ENCODE measurements at regions not wholly inside any gene's neighbourhood (a gene's known extent, or its start where the extent isn't known, plus 50 kb on each side); places are given as distances from the start of the nearest gene placed in this dataset.

GRCh38 chr1:230519246-230519645 lies 93.1 kb upstream of the PGBD5 start:
- Histone ChIP-seq H3K4me2 (ENCODE audit: low read depth, low read length) (no peak overlapping the region), H3K56ac (ENCODE audit: extremely low read depth, insufficient read depth, low read length) (no peak overlapping the region), H3K79me1 (ENCODE audit: low read depth in 1 of 2, low read length in 2 of 2) (no peaks in the 10 kb centered on the region), H3K36me3 (ENCODE audit: control insufficient read depth, insufficient read depth, low read length) (no peaks in the 10 kb centered on the region), H4K5ac (ENCODE audit: low read depth, low read length) (no peak overlapping the region), H3K4me1 (ENCODE audit: control insufficient read depth, insufficient read depth, low read length) (no peaks in the 10 kb centered on the region), H2BK120ac (ENCODE audit: low read depth, low read length) (no peak overlapping the region), H3K27me3 (ENCODE audit: control insufficient read depth, insufficient read depth, low read length) (no peaks in the 10 kb centered on the region; the same call in 1 of the 2 replicates), H3K4me3 (ENCODE audit: insufficient read depth, low read depth, low read length) (no peak overlapping the region), H3K9me3 (ENCODE audit: control insufficient read depth, insufficient read depth, low read length) (peaks cover 2% of the 10 kb centered on the region; the same call in 1 of the 2 replicates), H3K23ac (ENCODE audit: low read depth, low read length) (no peak overlapping the region), H3K9me1 (ENCODE audit: insufficient read depth, low read length) (no peaks in the 10 kb centered on the region), H3K14ac (replicated peaks; ENCODE audit: low read depth, low read length) (no peak overlapping the region), H3K4ac (ENCODE audit: low read depth, low read length) (no peak overlapping the region), H2BK20ac (ENCODE audit: low read depth, low read length) (no peak overlapping the region), H4K8ac (ENCODE audit: low read depth in 2 of 2, low read length in 2 of 2) (no peak overlapping the region), H2AK5ac (ENCODE audit: low read depth, low read length) (no peak overlapping the region), H2AFZ (replicated peaks; ENCODE audit: low read length, poor library complexity) (no peak overlapping the region), H4K20me1 (ENCODE audit: insufficient read depth, low read length) (no peaks in the 10 kb centered on the region), H3K9ac (ENCODE audit: low read depth, low read length) (no peak overlapping the region), H3K18ac (ENCODE audit: low read depth, low read length) (no peak overlapping the region), H2BK5ac (ENCODE audit: low read depth, low read length, poor library complexity, severe bottlenecking) (no peak overlapping the region), H4K91ac (ENCODE audit: insufficient read depth, low read depth, low read length) (no peak overlapping the region), H2BK15ac (ENCODE audit: low read depth, low read length) (no peak overlapping the region), H2AK9ac (replicated peaks; ENCODE audit: low read depth, low read length, poor library complexity) (no peak overlapping the region), H3K27ac (ENCODE audit: insufficient read depth, low read length) (no peak overlapping the region)
- in situ Hi-C loops (cut with MboI; ENCODE audit: low sequenced_read_pairs) (no loop called here), intact Hi-C loops (cut with micrococcal nuclease) (no loop called here), dilution Hi-C loops (cut with HindIII; ENCODE audit: low sequenced_read_pairs, unreplicated experiment) (no loop called here)
- CTCF ChIA-PET, result no interaction called here
- no CpG with 5 or more reads among the region's 2 CpGs for WGBS, 2 experiments (ENCODE audit: extremely low coverage in 2 of 2, insufficient read length in 1 of 2)
- no peak for DNase-seq
- TF ChIP-seq NFE2L2 (IDR thresholded peaks at IDR 0.05; ENCODE audit: low read depth, low read length) (no peak), BHLHE40 (IDR thresholded peaks at IDR 0.05; ENCODE audit: low read depth, low read length) (no peak), CEBPB (IDR thresholded peaks at IDR 0.05; ENCODE audit: low read depth, low read length) (no peak), SMC3 (IDR thresholded peaks at IDR 0.05; ENCODE audit: low read depth, low read length) (no peak), FOS (IDR thresholded peaks at IDR 0.05; ENCODE audit: low read depth, low read length) (no peak), CHD1 (IDR thresholded peaks at IDR 0.05; ENCODE audit: low read depth, low read length) (no peak), MAZ (IDR thresholded peaks at IDR 0.05; ENCODE audit: borderline replicate concordance, low read depth, low read length) (no peak)
- TF ChIP-seq, protein P1, sequence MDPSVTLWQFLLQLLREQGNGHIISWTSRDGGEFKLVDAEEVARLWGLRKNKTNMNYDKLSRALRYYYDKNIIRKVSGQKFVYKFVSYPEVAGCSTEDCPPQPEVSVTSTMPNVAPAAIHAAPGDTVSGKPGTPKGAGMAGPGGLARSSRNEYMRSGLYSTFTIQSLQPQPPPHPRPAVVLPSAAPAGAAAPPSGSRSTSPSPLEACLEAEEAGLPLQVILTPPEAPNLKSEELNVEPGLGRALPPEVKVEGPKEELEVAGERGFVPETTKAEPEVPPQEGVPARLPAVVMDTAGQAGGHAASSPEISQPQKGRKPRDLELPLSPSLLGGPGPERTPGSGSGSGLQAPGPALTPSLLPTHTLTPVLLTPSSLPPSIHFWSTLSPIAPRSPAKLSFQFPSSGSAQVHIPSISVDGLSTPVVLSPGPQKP (IDR thresholded peaks at IDR 0.05; ENCODE audit: borderline replicate concordance, low read depth, low read length), result no peak
- POLR2A ChIA-PET (ENCODE audit: unreplicated experiment), result no interaction called here
- ATAC-seq (ENCODE audit: low read depth), result no peak
- BruUV-seq (replicated peaks), result no TSS peak
